K562 (cell line): ENCODE measurements at regions not wholly inside any gene's neighbourhood (a gene's known extent, or its start where the extent isn't known, plus 50 kb on each side); places are given as distances from the start of the nearest gene placed in this dataset.

Experiments used
- ATAC-seq: fragments of 200-7000 bp; cut with Tn5 transposase; 3 replicates; pipeline ENCODE4 v1.9.1; 2020; ENCODE audit warnings: moderate library complexity
- BruUV-seq: library from RNA; stranded (reverse); fragments of 400-500 nt; replicated peaks from 2 replicates; lab custom pipeline; 2021; lab: Mats Ljungman, UMichigan
- CTCF ChIA-PET: fragments of 300-600 bp; formaldehyde crosslinking; extraction: SDS; loops from one replicate; lab custom pipeline; 2021; ENCODE audit warnings: low intra/inter-chr PET ratio; lab: Yijun Ruan, JAX
- POLR2A ChIA-PET: fragments of 300-600, 350-650 bp; sonication (Branson Sonifier 250); formaldehyde crosslinking; extraction: SDS; loops from one replicate; lab custom pipeline; 2021; ENCODE audit warnings: antibody characterized with exemption, inconsistent platforms; lab: Yijun Ruan, JAX
- DNase-seq, 4 experiments: peaks; one replicate each; pipeline versions ENCODE4 v3.0.0 to v3.0.0-alpha.2; 2011 to 2018; ENCODE audit warnings: low spot score in 3 of 4, mixed read lengths in 3 of 4; ENCODE audit errors: extremely low read depth in 1 of 4
- FAIRE-seq: peaks from 2 replicates; lab custom pipeline; 2011; peaks lifted over from hg19 to GRCh38; lab: Jason Lieb, UNC
- H2AFZ ChIP-seq: 2 replicates; pipeline ENCODE4 v1.6.0; 2011; ENCODE audit warnings: low read depth, low read length, control low read depth, inconsistent platforms
- H3K27ac ChIP-seq: fragments of 200-600 bp; 3 replicates; pipeline ENCODE4 v1.8.0; 2011; ENCODE audit warnings: low read depth, mild to moderate bottlenecking, control low read depth, inconsistent platforms, low read length, moderate library complexity, mixed read lengths; ENCODE audit errors: extremely low read depth
- H3K27me3 ChIP-seq, 2 experiments: fragments of 300-600 bp in 1 of 2; 2 replicates in 1 of 2; 3 replicates in 1 of 2; pipeline versions ENCODE4 v1.6.0 to v1.8.0; 2011; ENCODE audit warnings: inconsistent platforms in 2 of 2, low read length in 2 of 2, mild to moderate bottlenecking in 1 of 2, mixed read lengths in 1 of 2, moderate library complexity in 1 of 2; ENCODE audit not compliant: control insufficient read depth in 2 of 2, insufficient read depth in 2 of 2
- H3K36me3 ChIP-seq: fragments of 300-600 bp; 3 replicates; pipeline ENCODE4 v1.8.0; 2011; ENCODE audit warnings: mild to moderate bottlenecking, low read length, inconsistent platforms; ENCODE audit not compliant: control insufficient read depth, insufficient read depth
- H3K4me1 ChIP-seq, 2 experiments: fragments of 200-600 bp in 1 of 2; replicated peaks in 1 of 2; 2 replicates in 1 of 2; 3 replicates in 1 of 2; pipeline versions ENCODE4 v1.5.1 to v1.8.0; 2011; ENCODE audit warnings: inconsistent platforms in 2 of 2, low read length in 2 of 2, mild to moderate bottlenecking in 1 of 2, mixed read lengths in 1 of 2, moderate library complexity in 1 of 2; ENCODE audit not compliant: control insufficient read depth in 2 of 2, insufficient read depth in 2 of 2
- H3K4me2 ChIP-seq: 2 replicates; pipeline ENCODE4 v1.6.1; 2011; ENCODE audit warnings: low read length, control low read depth, inconsistent platforms, mixed read lengths; ENCODE audit not compliant: insufficient read depth
- H3K4me3 ChIP-seq: fragments of 200-600 bp; sonication (generic), shearing (Covaris generic); 2 replicates; pipeline ENCODE4 v1.5.1; 2016; ENCODE audit warnings: control low read depth, inconsistent platforms
- H3K79me2 ChIP-seq: fragments of 200-600 bp; 3 replicates; pipeline ENCODE4 v1.8.0; 2011; ENCODE audit warnings: low read length, inconsistent platforms; ENCODE audit not compliant: control insufficient read depth, insufficient read depth
- H3K9ac ChIP-seq, 2 experiments: 2 replicates each; pipeline versions ENCODE4 v1.6.0 to v1.6.1; 2011; ENCODE audit warnings: low read depth in 2 of 2, low read length in 2 of 2, control low read depth in 1 of 2, inconsistent platforms in 1 of 2, mild to moderate bottlenecking in 1 of 2, mixed read lengths in 1 of 2; ENCODE audit not compliant: insufficient read depth in 1 of 2
- H3K9me1 ChIP-seq: one replicate; pipeline ENCODE4 v1.6.0; 2011; ENCODE audit warnings: inconsistent platforms, mild to moderate bottlenecking, low read length, moderate library complexity; ENCODE audit not compliant: control insufficient read depth, insufficient read depth
- H3K9me3 ChIP-seq: replicated peaks from 2 replicates; pipeline ENCODE4 v1.5.1; 2011; ENCODE audit warnings: low read depth, low read length, inconsistent platforms; ENCODE audit not compliant: control insufficient read depth, insufficient read depth
- H4K20me1 ChIP-seq: replicated peaks from 2 replicates; pipeline ENCODE4 v1.6.1; 2011; ENCODE audit warnings: low read length, inconsistent platforms, mixed read lengths; ENCODE audit not compliant: control insufficient read depth, insufficient read depth
- HDAC2 ChIP-seq: fragments of 450-650 bp; IDR thresholded peaks from 2 replicates; pipeline ENCODE4 v1.6.1; 2016; ENCODE audit warnings: mild to moderate bottlenecking
- HDAC6 ChIP-seq: IDR thresholded peaks from 2 replicates; pipeline ENCODE4 v1.6.1; 2012; ENCODE audit warnings: low read depth, mild to moderate bottlenecking, control low read depth, inconsistent platforms, low read length, moderate library complexity
- HMGN3 ChIP-seq: IDR thresholded peaks from 2 replicates; pipeline ENCODE4 v1.6.1; 2011; ENCODE audit warnings: borderline replicate concordance, low read depth, mild to moderate bottlenecking, mixed read lengths, low read length; ENCODE audit not compliant: insufficient read length; ENCODE audit errors: extremely low read depth
- ZNF584 ChIP-seq: fragments of 200-800 bp; sonication (Bioruptor generic); IDR thresholded peaks from 2 replicates; pipeline ENCODE4 v1.6.1; 2016; ENCODE audit warnings: low read depth, mild to moderate bottlenecking, missing genetic modification characterization, missing compliant biosample characterization
- WGBS: fragments of 100-300 bp; shearing (Covaris generic); methylation state at CpG from one replicate; pipeline ENCODE4 v1.1.6; 2016; ENCODE audit warnings: low coverage, mixed read lengths; ENCODE audit not compliant: insufficient coverage; ENCODE audit errors: missing lambda C conversion rate; 5-methylcytosine and 5-hydroxymethylcytosine counted together
- in situ Hi-C: fragments of 300-500 bp; cut with MboI; formaldehyde crosslinking; loops from 4 replicates; pipeline ENCODE4 v1.15.0; 2018; ENCODE audit warnings: inconsistent platforms, mixed read lengths
- intact Hi-C: fragments of 100-400 bp; cut with micrococcal nuclease; formaldehyde crosslinking; loops from 2 replicates; pipeline ENCODE4 v1.14.2; 2022
- TF ChIP-seq, protein P1 (sequence below): sonication (generic); formaldehyde crosslinking; IDR thresholded peaks from 2 replicates; pipeline ENCODE4 v1.8.0; 2022; ENCODE audit warnings: missing genetic modification reagents, mild to moderate bottlenecking, borderline replicate concordance

- POLR2A ChIA-PET: interaction anchor here (1.1 kb wide), 1 partner anchor 20 kb away, joined by 4 read pairs; no protein-coding TSS in a partner anchor
- TF ChIP-seq, protein P1, sequence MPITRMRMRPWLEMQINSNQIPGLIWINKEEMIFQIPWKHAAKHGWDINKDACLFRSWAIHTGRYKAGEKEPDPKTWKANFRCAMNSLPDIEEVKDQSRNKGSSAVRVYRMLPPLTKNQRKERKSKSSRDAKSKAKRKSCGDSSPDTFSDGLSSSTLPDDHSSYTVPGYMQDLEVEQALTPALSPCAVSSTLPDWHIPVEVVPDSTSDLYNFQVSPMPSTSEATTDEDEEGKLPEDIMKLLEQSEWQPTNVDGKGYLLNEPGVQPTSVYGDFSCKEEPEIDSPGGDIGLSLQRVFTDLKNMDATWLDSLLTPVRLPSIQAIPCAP (CRISPR knock-in tag): no peak
- TF ChIP-seq ZNF584 (CRISPR knock-in tag): no peak
- no peak for TF ChIP-seq HDAC6
- no peak for TF ChIP-seq HDAC2
- no peak for TF ChIP-seq HMGN3
- WGBS: 4% methylated on average over 2 of the region's 2 CpGs
- H3K9ac ChIP-seq: no peak overlapping the region
- H2AFZ ChIP-seq: no peak overlapping the region
- H3K27ac ChIP-seq: no peak overlapping the region
- in situ Hi-C loops (no loop called here), intact Hi-C loops (no loop called here)
- H3K9me1 ChIP-seq: no peaks in the 10 kb centered on the region
- no peaks in the 10 kb centered on the region for H4K20me1 ChIP-seq
- H3K9me3 ChIP-seq: no peaks in the 10 kb centered on the region
- FAIRE-seq: no peak
- no peaks in the 10 kb centered on the region for H3K79me2 ChIP-seq
- H3K4me1 ChIP-seq: no peaks in the 10 kb centered on the region
- no TSS peak for BruUV-seq
- CTCF ChIA-PET: no interaction called here
- H3K27me3 ChIP-seq: peaks cover 2 to 12% of the 10 kb centered on the region in 2 experiments; a peak in 3 of 5 replicates
- ATAC-seq: no peak
- no peak for DNase-seq
- H3K4me2 ChIP-seq: no peak overlapping the region
- no peak overlapping the region for H3K4me3 ChIP-seq
- H3K36me3 ChIP-seq: no peaks in the 10 kb centered on the region
Measured at GRCh38 chr15:62475591-62475990, 310.5 kb upstream of the C2CD4B start.
